ENCODE measurements at regions not wholly inside any gene's neighbourhood (a gene's known extent, or its start where the extent isn't known, plus 50 kb on each side); places are given as distances from the start of the nearest gene placed in this dataset.

DNA sequence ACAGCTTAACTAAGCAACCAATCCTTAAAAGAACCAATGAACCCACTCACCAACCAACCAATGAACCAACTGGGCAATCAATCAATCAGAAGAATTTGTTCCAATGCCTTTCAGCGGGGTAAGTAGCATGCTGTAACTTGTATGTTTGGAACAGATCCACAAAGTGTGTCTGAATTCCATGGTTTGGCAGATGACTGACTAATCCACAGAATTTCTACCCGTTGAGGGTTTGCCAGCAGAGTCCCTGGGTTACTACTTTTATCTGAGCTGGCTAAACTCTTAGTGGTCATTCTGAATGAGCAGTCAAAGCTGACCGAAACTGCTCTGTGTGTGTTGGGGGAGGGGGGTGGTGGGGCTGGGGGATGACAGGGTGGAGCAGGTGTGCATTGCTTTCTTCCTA is 125.0 kb upstream of the JAG1 start:
- TF ChIP-seq POLR2A (IDR thresholded peaks at IDR 0.05; ENCODE audit: low read length): no peak
- no peak for TF ChIP-seq GATA1 (IDR thresholded peaks at IDR 0.05; ENCODE audit: low read depth, low read length)
